AG09309 (cell line): ENCODE measurements at regions not wholly inside any gene's neighbourhood (a gene's known extent, or its start where the extent isn't known, plus 50 kb on each side); places are given as distances from the start of the nearest gene placed in this dataset.

ENCODE experiments used
- DNase-seq: peaks from one replicate; pipeline ENCODE4 v3.0.0-alpha.2; 2010; ENCODE audit warnings: low read depth
- H3K4me3 ChIP-seq: 2 replicates; pipeline ENCODE4 v1.5.1; 2011; ENCODE audit warnings: mild to moderate bottlenecking, low read depth, low read length, moderate library complexity; ENCODE audit not compliant: control insufficient read depth
- CTCF ChIP-seq: IDR thresholded peaks from 2 replicates; pipeline ENCODE4 v1.5.1; 2011; ENCODE audit warnings: mild to moderate bottlenecking, low read depth, low read length, inconsistent platforms; ENCODE audit not compliant: insufficient read depth, control insufficient read depth; ENCODE audit errors: missing control alignments

- no peak overlapping the region for H3K4me3 ChIP-seq
- DNase-seq, result no peak
- TF ChIP-seq CTCF, result no peak
These were observed 81.6 kb upstream of the CHST15 start for GRCh38 chr10:124174673-124175645.

- H3K4me3 ChIP-seq, result no peak overlapping the region
- TF ChIP-seq CTCF, result no peak
- no peak for DNase-seq
These were observed 80.7 kb upstream of the CHST15 start for GRCh38 chr10:124174071-124174566.

GRCh38 chr10:124173298-124173900 is 80.0 kb upstream of the CHST15 start:
- no peak for TF ChIP-seq CTCF
- DNase-seq, result no peak
- no peak overlapping the region for H3K4me3 ChIP-seq

GRCh38 chr10:124172181-124172916 is 79.0 kb upstream of the CHST15 start:
- no peak for DNase-seq
- no peak overlapping the region for H3K4me3 ChIP-seq
- TF ChIP-seq CTCF, result no peak

GRCh38 chr10:124171561-124171960 is 78.2 kb upstream of the CHST15 start:
- TF ChIP-seq CTCF, result no peak
- H3K4me3 ChIP-seq, result no peak overlapping the region
- DNase-seq, result no peak

GRCh38 chr10:124170631-124171030 is 77.2 kb upstream of the CHST15 start:
- H3K4me3 ChIP-seq, result no peak overlapping the region
- DNase-seq, result no peak
- no peak for TF ChIP-seq CTCF
